ENCODE measurements at regions not wholly inside any gene's neighbourhood (a gene's known extent, or its start where the extent isn't known, plus 50 kb on each side); places are given as distances from the start of the nearest gene placed in this dataset.

DNA sequence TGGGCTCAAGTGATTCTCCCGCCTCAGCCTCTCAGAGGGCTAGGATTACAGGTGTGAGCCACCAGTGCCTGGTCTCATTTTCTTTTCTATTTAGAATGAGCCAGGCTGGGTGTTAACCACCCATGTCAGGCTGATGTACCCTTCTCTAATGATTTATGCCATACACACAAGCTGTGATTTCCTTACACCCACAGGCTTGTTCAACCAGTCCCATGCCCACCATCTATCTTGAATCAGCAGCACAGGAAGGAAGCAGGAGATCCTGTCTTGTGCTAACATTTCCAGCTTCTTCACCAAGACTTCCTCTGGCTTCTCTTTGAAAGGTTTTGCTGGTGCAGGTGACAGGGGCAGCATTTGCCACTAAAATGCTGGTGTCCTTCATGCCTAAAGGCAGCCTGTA is 176.4 kb downstream of the GATA3 start:
- TF ChIP-seq EZH2 (IDR thresholded peaks at IDR 0.05; ENCODE audit: insufficient read depth, poor library complexity, severe bottlenecking) = no peak
- no peak for TF ChIP-seq EZH2phosphoT487 (IDR thresholded peaks at IDR 0.05; ENCODE audit: insufficient read depth, low read depth)
